HG03135 (cell line): ENCODE measurements at regions not wholly inside any gene's neighbourhood (a gene's known extent, or its start where the extent isn't known, plus 50 kb on each side); places are given as distances from the start of the nearest gene placed in this dataset.

ENCODE experiments used
- ATAC-seq: cut with Tn5 transposase; IDR thresholded peaks from one replicate; pipeline ENCODE4 v1.9.1; 2021; ENCODE audit warnings: mild to moderate bottlenecking, moderate library complexity; ENCODE audit not compliant: unreplicated experiment

- ATAC-seq: no peak
These were observed 103.4 kb downstream of the MED10 start for GRCh38 chr5:6274846-6275543.

- ATAC-seq: no peak
These were observed 104.6 kb downstream of the MED10 start for GRCh38 chr5:6273749-6274148.

- no peak for ATAC-seq
These were observed 105.1 kb downstream of the MED10 start for GRCh38 chr5:6273090-6273735.

GRCh38 chr5:6269925-6270324 is 108.4 kb downstream of the MED10 start:
- no peak for ATAC-seq

GRCh38 chr5:6266671-6267197 is 111.6 kb downstream of the MED10 start:
- ATAC-seq: no peak

- no peak for ATAC-seq
These were observed 114.0 kb downstream of the MED10 start for GRCh38 chr5:6264394-6264793.

GRCh38 chr5:6262651-6263363 is 115.5 kb downstream of the MED10 start:
- ATAC-seq: no peak

- ATAC-seq: no peak
These were observed 116.7 kb downstream of the MED10 start for GRCh38 chr5:6261668-6262067.

GRCh38 chr5:6261256-6261655 is 117.1 kb downstream of the MED10 start:
- no peak for ATAC-seq

- ATAC-seq: no peak
These were observed 117.5 kb downstream of the MED10 start for GRCh38 chr5:6260846-6261245.

- ATAC-seq: no peak
These were observed 121.4 kb downstream of the MED10 start for GRCh38 chr5:6256901-6257300.

GRCh38 chr5:6255956-6256355 is 122.4 kb downstream of the MED10 start:
- ATAC-seq: no peak

GRCh38 chr5:6253846-6254245 is 124.5 kb downstream of the MED10 start:
- no peak for ATAC-seq

GRCh38 chr5:6253281-6253680 is 125.1 kb downstream of the MED10 start:
- ATAC-seq: no peak

- no peak for ATAC-seq
These were observed 125.8 kb downstream of the MED10 start for GRCh38 chr5:6252581-6252980.

GRCh38 chr5:6251565-6252102 is 126.7 kb downstream of the MED10 start:
- no peak for ATAC-seq

GRCh38 chr5:6250121-6250520 is 128.2 kb downstream of the MED10 start:
- ATAC-seq: no peak

GRCh38 chr5:6248132-6248531 is 130.2 kb downstream of the MED10 start:
- ATAC-seq: no peak

GRCh38 chr5:6246820-6247437 is 131.4 kb downstream of the MED10 start:
- ATAC-seq: no peak

- no peak for ATAC-seq
These were observed 134.0 kb downstream of the MED10 start for GRCh38 chr5:6244339-6244714.

GRCh38 chr5:6243706-6244338 is 134.5 kb downstream of the MED10 start:
- no peak for ATAC-seq
